Right renal cortex interstitium (tissue), 3 donors: ENCODE measurements at regions not wholly inside any gene's neighbourhood (a gene's known extent, or its start where the extent isn't known, plus 50 kb on each side); places are given as distances from the start of the nearest gene placed in this dataset.

Experiments used
- DNase-seq, 3 donors: peaks; one replicate each; pipeline ENCODE4 v3.0.0-alpha.2; 2013; ENCODE audit warnings: low read depth in 3 of 3, low spot score in 2 of 3

GRCh38 chr12:24034894-24035293 lies 85.4 kb upstream of the SOX5 start:
- DNase-seq, result no peak

- no peak for DNase-seq
Observed at GRCh38 chr12:24034160-24034559, 84.7 kb upstream of the SOX5 start.

- no peak for DNase-seq
Observed at GRCh38 chr12:24027352-24027751, 77.9 kb upstream of the SOX5 start.

GRCh38 chr12:24025153-24025798 lies 75.8 kb upstream of the SOX5 start:
- no peak for DNase-seq

GRCh38 chr12:24023081-24023480 lies 73.6 kb upstream of the SOX5 start:
- DNase-seq, result no peak

- DNase-seq, result no peak
Observed at GRCh38 chr12:24021164-24021502, 71.7 kb upstream of the SOX5 start.

- DNase-seq, result no peak
Observed at GRCh38 chr12:24020397-24021163, 71.1 kb upstream of the SOX5 start.

GRCh38 chr12:24015833-24016160 lies 66.3 kb upstream of the SOX5 start:
- DNase-seq, result no peak

GRCh38 chr12:24014915-24015832 lies 65.7 kb upstream of the SOX5 start:
- DNase-seq, result no peak

- DNase-seq, result no peak
Observed at GRCh38 chr12:24014240-24014639, 64.8 kb upstream of the SOX5 start.

GRCh38 chr12:24012528-24012927 lies 63.1 kb upstream of the SOX5 start:
- DNase-seq, result no peak

GRCh38 chr12:24011927-24012507 lies 62.5 kb upstream of the SOX5 start:
- DNase-seq, result no peak

GRCh38 chr12:24008166-24008565 lies 58.7 kb upstream of the SOX5 start:
- no peak for DNase-seq
